AG08395 (cell line): ENCODE measurements at regions not wholly inside any gene's neighbourhood (a gene's known extent, or its start where the extent isn't known, plus 50 kb on each side); places are given as distances from the start of the nearest gene placed in this dataset.
"Not testable (repeated sequence)": the region's sequence is repeated elsewhere in the genome, so short reads cannot be mapped to it uniquely, and the experiment has no call there.

Source experiments
- DNase-seq: peaks from one replicate; pipeline ENCODE4 v3.0.0; 2012; ENCODE audit warnings: mixed read lengths, low spot score

DNA sequence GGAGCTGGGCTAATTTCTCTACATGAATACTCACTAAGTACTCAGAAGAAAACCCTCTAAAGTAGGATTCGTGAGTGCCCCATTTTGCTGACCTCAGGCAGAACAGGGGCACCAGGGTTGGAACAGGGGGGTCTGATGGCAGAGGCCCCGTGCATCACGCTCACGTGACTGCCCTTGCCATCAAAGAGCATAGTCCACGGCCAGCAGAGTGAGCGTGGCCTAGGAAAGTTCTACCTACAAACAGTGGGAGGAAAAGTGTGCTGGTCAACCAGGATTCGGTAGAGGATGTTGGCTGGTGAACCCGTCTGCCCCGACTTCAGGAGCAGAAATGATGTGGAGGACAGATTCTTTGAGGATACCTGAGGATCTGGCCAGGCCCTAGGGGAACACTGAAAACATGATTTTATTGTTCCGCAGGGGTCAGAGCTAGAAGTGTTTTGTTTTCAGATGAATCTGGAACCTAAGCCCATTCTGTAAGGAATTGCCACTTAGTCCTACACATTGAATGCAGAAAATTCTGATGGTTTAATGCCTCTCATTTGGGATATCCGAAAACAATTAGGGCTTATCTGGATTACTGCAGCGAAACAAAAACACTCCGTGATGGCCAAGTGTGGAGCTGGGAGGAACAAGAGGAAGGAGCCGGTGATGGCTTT is 138.8 kb upstream of the SHH start:
- no peak for DNase-seq

DNA sequence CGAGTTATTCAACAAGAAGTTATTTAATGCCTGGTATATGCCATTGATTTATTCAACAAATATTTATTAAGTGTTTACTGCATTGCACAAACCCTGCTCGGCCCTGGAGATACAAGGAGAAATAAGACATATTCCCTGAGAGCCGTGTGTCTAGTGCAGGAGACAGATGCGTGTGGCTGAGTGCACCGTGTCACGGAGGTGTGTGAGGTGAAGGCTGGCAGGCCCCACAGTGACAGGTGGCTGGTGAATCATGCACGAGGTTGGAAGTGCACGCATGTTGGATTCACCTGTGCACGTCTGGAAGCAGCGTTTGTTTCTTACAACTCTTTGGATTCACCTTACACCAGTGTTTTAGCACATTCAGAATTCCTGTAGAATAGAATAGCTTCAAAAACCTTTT is 136.6 kb upstream of the SHH start:
- no peak for DNase-seq

DNA sequence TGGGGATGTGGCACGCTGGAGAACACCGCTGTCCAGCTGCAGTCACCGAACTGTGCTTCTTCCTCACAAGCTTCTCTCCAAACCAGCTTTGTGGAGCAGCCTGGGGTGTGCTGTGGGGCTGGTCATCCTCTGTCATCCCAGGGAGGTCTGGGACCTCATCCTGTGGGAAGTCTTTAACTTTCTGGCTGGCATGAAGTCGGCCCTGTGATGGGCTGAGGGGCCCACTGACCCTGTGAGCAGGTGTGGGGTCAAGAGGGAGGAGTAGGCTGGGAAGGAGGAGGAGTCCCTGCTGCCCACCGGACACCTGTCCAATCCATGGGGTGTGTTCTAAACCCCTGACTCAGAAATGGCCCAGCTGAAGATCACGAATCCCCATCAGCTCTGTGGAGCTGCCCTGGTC is 136.2 kb upstream of the SHH start:
- no peak for DNase-seq

DNA sequence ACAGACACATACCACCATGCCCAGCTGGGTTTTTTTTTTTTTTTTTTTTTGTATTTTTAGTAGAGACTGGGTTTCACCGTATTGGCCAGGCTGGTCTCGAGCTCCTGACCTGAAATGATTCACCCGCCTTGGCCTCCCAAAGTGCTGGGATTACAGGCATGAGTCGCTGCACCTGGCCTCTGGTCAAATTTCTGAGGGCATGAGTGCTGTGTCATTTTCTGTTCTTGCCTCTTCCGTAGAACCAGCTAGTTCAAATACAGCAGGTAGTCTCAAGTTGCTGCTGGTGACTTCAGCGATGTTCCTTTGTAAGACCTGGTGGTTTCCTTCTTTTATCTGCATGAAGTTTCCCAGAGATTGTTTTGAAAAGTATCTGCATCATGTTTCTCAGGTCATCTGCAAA is 134.8 kb upstream of the SHH start:
- no peak for DNase-seq

GRCh38 chr7:155945670-155946325 is 133.5 kb upstream of the SHH start:
- no peak for DNase-seq

- DNase-seq: no peak
Observed at GRCh38 chr7:155944901-155945300, 132.6 kb upstream of the SHH start.

DNA sequence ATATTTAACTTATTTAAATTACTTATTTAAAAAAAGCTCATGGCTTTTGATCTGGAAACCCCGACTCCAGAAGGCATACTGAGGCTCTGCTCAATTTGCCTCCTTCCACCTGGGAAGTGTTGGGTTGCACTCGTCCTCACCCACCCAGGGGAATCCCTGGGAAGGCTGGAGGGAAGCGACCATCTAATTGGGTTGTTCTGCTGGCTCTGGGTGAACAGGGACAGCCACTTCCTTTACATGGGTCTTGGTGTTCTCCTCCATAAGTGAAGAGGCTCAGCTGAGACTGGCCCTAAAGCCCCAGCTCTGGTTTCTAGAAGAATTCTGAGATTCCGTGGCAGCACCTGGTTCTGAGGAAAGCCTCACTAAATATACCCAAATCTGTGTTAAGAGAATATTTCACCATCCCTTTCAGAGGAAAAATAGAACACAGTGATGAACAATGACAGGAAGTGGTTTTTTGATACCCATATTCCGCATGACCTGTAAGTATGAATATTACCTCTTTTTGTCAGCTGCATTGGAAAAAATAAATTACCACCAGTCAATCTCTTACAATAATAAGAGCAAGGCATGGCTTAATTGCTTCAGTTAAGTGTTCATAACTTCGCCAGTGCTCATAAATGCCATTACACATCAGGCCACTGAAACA is 131.1 kb upstream of the SHH start:
- no peak for DNase-seq

DNA sequence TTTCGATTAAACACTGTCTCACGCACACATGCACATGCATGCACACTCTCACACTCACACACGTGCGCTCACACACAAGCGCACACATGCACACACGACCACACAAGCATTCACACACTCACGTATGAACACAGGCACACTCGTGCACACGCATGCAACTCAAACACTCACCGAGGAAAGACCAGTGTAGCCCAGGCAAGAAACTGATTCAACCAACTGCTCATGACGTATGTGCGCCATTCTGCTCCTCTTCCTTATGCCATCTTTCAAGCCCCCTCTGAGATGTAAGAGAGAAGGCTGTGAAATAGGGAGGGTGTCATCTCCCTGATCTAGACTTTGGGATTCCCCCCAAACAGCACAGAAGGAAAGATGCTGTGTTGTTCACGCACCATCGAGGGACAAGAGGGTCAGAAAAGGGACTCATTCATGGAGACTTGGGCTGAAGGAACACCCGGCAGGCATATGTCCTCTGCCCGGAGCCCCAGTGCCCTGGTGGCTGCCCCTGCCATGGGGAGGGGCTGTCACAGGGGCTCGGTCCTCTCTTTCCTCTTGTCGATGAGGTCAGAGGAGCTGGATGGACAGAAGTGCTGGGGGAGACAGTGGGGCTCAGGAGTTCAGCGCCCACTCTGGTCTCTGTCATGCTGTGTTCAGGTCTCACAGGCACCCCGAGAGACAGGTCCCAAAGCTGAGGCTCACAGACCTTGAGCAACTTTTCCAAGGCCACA is 130.1 kb upstream of the SHH start:
- DNase-seq: no peak

GRCh38 chr7:155941688-155942087 is 129.4 kb upstream of the SHH start:
- DNase-seq: no peak

GRCh38 chr7:155939350-155939749 is 127.1 kb upstream of the SHH start:
- DNase-seq: no peak

- DNase-seq: no peak
Observed at GRCh38 chr7:155938129-155938528, 125.9 kb upstream of the SHH start.

DNA sequence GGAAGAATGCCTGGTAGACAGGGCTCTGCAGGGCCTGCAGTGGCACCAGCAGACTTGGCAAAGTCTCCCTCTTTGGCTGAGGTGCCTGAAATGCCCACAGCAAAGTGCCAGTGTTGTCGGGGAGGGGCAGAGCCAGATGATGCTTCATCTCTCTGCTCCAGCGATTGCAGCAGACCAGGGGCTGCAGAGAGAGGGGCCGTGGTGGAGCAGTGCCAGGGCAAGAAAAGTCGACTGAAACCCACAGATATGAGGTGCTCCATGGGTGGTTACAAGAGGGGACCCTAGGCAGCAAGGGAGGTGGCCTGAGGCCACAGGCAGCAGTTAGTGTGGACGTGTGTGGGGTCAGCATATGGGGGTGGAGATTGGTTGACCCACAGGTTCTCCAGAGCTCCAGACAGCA is 123.5 kb upstream of the SHH start:
- no peak for DNase-seq

- DNase-seq: no peak
Observed at GRCh38 chr7:155935005-155935557, 122.8 kb upstream of the SHH start.

DNA sequence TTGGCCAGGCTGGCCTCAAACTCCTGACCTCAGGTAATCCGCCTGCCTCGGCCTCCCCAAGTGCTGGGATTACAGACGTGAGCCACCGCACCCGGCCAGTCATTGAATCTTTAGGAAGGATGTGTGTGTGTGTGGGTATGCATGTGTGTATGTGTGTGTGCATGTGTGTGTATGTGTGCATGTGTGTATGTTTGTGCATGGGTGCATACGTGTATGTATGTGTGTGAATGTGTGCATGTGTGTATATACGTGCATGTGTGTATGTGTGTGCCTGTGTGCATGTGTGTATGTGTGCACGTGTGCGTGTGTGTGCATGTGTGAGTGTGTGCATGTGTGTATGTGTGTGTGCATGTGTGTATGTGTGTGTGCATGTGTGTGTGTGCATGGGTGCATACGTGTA is 120.1 kb upstream of the SHH start:
- DNase-seq: not testable (repeated sequence)

DNA sequence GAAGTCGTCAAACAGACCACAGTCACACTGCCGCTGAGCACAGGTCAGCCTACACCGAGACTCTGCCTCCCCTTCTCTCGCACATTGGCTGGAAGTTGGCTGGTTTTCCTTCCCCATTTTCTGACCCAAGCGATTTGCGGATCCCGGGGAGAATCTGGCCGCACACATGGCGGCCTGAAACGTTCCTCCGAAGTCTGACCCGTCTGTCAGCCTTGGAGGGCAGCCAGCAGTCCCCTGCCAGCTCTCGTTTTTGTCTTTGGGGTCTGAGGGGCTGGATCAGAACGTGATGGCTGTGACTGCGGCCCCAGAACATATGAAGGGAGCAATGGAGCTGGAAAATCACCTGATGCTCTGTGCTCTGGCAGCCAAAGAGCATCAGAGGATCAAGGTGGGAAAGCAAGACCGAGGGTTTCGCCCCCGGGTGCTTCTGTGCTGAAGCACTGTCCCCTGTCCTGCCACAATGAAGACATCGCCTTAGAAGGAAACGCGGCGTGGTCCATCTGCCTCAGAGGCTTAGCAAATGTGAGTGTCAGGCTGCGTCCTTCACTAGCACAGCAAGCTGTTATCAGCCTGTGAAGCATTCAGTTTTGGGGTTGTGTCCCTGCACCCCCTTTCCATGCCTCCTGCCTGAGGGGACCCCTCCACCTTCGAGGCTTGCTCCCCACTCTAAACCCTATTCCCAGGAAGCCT is 119.3 kb upstream of the SHH start:
- no peak for DNase-seq

DNA sequence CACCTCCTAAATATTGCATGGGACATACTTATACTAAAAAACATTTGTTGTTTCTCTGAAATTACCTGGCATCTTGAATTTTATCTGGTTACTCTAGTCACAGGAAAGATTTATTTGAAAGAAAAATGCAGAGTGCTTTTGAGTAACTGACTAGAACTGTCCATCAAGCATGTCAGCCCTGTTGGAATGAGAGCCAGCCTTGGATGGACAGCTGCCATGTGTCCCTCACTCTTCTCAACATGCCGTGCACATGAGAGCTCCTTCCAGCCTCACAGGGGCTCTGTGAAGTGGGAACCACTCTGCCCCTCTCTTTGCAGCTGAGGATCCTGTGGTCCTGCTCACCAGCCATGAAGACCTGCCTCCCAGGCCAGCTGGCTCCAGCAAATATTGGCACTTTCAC is 118.3 kb upstream of the SHH start:
- DNase-seq: no peak

DNA sequence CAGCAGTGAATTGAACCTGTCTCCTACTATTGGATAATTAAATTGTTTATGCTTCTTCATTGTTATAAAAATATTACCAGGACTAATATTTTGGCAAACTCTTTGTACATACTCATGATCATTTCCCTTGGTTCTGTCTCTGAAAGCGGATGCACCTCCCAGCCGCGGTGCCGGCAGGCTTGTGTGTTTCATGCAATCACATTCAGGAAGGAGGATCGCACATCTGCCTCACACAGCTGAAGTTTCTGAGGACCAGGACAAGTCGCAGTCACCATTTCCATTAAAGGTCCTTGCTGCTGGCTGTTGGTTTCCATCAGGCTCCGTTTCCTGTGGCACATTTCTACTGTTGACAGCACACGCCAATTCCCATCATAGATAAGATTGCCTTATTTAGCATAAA is 117.8 kb upstream of the SHH start:
- DNase-seq: no peak

GRCh38 chr7:155928583-155928982 is 116.3 kb upstream of the SHH start:
- DNase-seq: no peak

- DNase-seq: no peak
Observed at GRCh38 chr7:155927905-155928304, 115.6 kb upstream of the SHH start.

DNA sequence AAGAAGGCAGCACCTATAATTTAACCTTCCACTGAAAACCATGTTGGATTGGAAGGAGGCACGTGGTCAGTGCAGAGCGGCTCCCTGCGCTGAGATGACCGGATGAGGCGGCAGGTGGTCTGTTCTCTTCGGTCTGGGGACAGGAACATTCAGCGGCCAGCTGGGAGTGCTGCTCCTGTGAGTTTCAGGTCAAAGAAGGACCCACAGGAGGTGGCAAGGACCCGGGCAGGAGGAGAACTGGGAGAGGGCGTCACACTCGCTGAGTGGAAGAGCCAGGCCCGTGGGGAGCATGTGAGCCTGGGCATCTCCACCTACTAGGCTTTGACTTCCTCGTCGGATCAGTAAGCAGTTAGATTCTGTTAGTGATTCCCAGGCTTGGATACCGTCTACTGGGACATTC is 113.4 kb upstream of the SHH start:
- DNase-seq: no peak

DNA sequence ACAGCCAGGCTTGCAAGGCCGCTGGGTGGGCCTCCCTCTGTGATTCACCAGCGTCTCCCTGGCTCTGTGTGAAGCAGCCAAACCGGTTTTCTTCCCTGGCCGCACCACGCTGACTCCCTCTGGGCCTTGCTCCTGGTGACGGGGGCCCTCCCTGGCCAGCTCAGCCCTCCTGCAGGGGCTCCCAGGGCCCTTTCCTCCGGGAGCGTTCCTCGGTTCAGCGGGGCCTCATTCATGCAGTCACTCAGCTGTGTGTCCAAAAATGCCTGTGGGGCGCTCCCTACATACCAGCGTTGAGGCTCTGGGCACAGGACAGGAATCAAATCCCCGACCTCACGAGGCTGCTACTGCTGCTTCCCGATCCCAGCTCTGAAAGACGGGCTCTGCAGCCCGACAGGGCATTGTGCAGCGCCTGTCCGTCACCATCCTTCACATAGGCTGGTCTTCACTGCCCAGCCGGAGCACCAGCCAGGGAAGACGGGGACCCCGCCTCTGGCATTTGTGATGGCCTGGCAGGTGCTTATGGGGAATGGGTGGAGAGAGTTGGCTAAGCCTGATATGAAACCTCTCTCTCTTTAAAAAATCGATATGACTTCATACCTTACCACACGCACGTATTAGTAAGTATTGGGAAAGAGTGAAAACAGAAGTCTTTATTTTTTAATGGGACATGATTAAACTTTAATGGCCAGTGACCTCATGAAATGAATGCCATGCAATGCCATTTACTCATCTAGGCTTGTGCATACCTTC is 110.0 kb upstream of the SHH start:
- no peak for DNase-seq

DNA sequence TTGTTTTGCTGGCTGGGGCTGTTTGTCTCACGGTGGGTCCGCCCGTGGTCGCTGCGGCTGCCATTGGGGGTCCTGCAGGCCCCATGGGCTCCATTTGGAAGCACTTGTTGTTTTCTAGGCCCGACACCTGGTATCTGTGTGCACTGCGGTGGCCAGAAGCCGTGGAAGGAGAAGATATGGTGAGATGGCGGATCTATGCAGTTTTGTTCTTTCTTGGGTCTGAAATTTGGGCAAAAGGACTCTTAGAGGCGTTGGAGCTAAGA is 109.5 kb upstream of the SHH start:
- DNase-seq: no peak
